Brain microvascular endothelial cell (primary cell): ENCODE measurements at regions not wholly inside any gene's neighbourhood (a gene's known extent, or its start where the extent isn't known, plus 50 kb on each side); places are given as distances from the start of the nearest gene placed in this dataset.
"Not testable (repeated sequence)": the region's sequence is repeated elsewhere in the genome, so short reads cannot be mapped to it uniquely, and the experiment has no call there.

Experiments
- DNase-seq: peaks from one replicate; pipeline ENCODE4 v3.0.0-alpha.2; 2020
- H3K27ac ChIP-seq: fragments of 250-450 bp; sonication (Bioruptor Pico); 2 replicates; pipeline ENCODE4 v1.5.1; 2020; ENCODE audit warnings: mild to moderate bottlenecking, moderate library complexity
- H3K27me3 ChIP-seq: fragments of 250-450 bp; sonication (Bioruptor Pico); replicated peaks from 2 replicates; pipeline ENCODE4 v1.5.1; 2020; ENCODE audit warnings: mild to moderate bottlenecking
- H3K36me3 ChIP-seq: fragments of 250-450 bp; sonication (Bioruptor Pico); replicated peaks from 2 replicates; pipeline ENCODE4 v1.5.1; 2020; ENCODE audit warnings: mild to moderate bottlenecking
- H3K4me3 ChIP-seq: 2 replicates; pipeline ENCODE4 v1.5.1; 2011; ENCODE audit warnings: low read depth, mild to moderate bottlenecking, control low read depth, low read length, moderate library complexity
- in situ Hi-C: cut with HindIII; loops from 2 replicates; pipeline ENCODE4 v1.10.0; 2017; ENCODE audit warnings: low sequenced_read_pairs, low pct_ligation_motif_present
- TF ChIP-seq, protein P1 (sequence below): IDR thresholded peaks from 2 replicates; pipeline ENCODE4 v1.5.1; 2011; ENCODE audit warnings: low read depth, mild to moderate bottlenecking, moderate library complexity, low read length, control low read depth, inconsistent platforms; ENCODE audit errors: missing control alignments

DNA sequence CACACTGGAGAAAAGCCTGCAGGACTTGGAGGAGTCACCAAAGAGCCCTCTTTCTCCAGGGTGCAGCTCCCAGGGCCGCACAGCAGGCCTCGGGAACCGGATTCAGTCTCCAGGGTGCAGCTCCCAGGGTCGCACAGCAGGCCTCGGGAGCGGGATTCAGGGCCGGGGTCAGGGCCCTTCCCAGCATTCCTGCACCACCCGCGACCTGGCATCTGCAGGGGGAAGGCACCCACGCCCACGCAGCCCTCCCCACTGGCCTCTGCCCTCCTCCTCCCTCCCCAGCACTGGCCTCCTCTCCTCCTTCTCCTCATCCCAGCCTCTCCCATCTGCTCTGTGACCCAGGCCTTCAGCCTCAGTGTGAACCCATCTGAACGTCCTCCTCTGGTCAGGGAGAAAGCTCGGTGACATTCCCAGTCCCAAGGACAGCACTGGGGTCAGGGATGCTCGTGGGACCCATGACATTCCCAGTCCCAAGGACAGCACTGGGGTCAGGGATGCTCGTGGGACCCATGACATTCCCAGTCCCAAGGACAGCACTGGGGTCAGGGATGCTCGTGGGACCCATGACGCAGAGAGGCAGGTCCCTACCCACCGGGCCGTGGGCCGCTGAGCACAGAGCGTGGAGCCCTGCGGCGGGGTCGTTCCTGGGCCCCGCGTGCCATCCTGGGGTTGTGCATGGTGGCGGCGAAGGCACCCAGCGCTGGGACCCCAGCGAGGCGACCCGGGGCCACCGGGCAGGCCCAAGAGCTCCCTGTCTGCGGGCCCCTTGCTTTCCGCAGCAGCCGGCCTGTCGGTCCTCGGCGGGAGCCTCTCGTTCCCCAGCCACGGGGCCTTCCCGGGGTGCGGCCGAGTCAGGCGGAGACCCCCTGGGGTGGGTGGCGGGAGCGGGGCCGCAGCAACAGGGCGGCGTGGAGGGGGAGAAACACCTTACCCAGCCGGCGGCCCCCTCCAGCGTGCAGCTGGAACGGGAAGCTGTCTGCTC is 550.2 kb upstream of the SALL3 start:
- Histone ChIP-seq H3K27me3 (no peaks in the 10 kb centered on the region), H3K4me3 (no peak overlapping the region), H3K27ac (no peak overlapping the region), H3K36me3 (no peaks in the 10 kb centered on the region)
- DNase-seq, result no peak
- in situ Hi-C loops, result no loop called here
- TF ChIP-seq, protein P1, sequence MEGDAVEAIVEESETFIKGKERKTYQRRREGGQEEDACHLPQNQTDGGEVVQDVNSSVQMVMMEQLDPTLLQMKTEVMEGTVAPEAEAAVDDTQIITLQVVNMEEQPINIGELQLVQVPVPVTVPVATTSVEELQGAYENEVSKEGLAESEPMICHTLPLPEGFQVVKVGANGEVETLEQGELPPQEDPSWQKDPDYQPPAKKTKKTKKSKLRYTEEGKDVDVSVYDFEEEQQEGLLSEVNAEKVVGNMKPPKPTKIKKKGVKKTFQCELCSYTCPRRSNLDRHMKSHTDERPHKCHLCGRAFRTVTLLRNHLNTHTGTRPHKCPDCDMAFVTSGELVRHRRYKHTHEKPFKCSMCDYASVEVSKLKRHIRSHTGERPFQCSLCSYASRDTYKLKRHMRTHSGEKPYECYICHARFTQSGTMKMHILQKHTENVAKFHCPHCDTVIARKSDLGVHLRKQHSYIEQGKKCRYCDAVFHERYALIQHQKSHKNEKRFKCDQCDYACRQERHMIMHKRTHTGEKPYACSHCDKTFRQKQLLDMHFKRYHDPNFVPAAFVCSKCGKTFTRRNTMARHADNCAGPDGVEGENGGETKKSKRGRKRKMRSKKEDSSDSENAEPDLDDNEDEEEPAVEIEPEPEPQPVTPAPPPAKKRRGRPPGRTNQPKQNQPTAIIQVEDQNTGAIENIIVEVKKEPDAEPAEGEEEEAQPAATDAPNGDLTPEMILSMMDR, result no peak

DNA sequence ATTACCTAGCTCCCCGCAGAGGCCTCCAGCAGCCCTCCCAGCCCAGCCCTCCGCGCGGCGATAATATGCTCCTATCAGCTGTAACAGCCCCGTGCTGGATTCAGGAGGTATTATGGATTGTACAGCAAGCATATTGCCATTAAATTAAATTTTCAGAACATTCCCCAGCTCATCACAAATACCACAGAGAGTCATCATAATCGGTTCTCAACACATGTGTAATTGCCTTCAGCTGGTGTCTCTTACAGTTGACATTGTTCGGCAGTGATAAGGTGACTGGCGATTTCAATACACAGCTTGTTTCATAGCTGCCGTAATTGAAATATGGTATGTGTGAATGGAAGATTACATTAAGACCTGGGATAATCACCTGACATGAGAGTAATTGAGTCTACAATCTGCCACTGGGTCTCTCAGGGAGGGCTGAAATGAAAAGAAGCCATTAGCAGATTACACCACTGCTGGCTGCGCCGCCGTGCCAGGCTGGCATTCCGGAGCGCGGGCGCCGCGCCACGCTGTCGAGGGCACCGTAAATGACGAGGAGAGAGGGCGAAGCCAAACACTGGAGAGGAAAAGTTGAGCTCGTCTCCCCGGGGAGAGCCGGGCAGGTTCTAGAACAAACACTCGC is 549.4 kb upstream of the SALL3 start:
- TF ChIP-seq, protein P1, result no peak
- Histone ChIP-seq H3K27ac (no peak overlapping the region), H3K36me3 (no peaks in the 10 kb centered on the region), H3K27me3 (no peaks in the 10 kb centered on the region), H3K4me3 (no peak overlapping the region)
- in situ Hi-C loops, result no loop called here
- DNase-seq, result no peak

DNA sequence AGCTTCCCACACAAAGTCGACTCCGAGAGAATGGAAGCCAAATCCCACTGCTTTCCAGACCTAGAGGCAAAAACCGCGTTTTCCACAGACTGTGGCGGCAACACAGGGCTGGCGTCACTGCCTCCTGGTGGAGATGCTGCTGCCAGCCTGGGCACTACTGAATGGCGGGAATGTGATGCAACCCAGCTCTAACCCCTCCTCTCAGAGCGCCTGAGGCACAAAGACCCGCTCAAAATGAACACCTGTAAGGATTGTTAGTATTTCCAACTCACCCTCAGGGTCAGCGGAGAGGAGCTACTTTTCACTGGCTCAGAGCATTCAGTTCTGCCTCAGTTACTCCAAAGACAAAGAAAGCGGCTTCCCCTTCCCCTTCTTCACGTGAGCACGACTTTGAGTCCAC is 548.0 kb upstream of the SALL3 start:
- TF ChIP-seq, protein P1, result no peak
- no peaks in the 10 kb centered on the region for H3K36me3 ChIP-seq
- no peak overlapping the region for H3K4me3 ChIP-seq
- no peaks in the 10 kb centered on the region for H3K27me3 ChIP-seq
- no peak for DNase-seq
- no peak overlapping the region for H3K27ac ChIP-seq
- in situ Hi-C loops, result no loop called here

GRCh38 chr18:78433562-78433961 is 546.1 kb upstream of the SALL3 start:
- Histone ChIP-seq H3K36me3 (no peaks in the 10 kb centered on the region), H3K4me3 (no peak overlapping the region), H3K27me3 (no peaks in the 10 kb centered on the region), H3K27ac (no peak overlapping the region)
- TF ChIP-seq, protein P1, result no peak
- in situ Hi-C loops, result no loop called here
- DNase-seq, result no peak

DNA sequence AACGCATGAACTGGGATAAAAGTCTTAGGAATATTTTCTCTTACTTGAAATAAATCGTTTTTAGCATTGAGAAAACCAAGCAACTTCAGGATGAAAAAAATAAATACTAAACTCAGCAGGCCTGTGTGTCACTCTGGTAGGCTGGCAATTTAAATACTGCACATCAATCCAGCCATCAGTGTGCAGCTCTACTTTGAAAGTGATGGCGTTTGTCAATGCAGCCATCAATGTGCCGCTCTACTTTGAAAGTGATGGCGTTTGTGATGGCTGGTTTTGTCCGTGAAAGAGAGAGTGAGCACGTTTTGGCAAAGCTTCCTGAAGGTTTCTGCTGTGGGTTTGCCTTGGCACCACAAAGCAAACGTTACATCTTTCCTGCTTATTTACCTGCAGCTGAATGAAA is 543.5 kb upstream of the SALL3 start:
- Histone ChIP-seq H3K4me3 (no peak overlapping the region), H3K27me3 (no peaks in the 10 kb centered on the region), H3K27ac (no peak overlapping the region), H3K36me3 (no peaks in the 10 kb centered on the region)
- TF ChIP-seq, protein P1, result no peak
- in situ Hi-C loops, result no loop called here
- DNase-seq, result no peak

DNA sequence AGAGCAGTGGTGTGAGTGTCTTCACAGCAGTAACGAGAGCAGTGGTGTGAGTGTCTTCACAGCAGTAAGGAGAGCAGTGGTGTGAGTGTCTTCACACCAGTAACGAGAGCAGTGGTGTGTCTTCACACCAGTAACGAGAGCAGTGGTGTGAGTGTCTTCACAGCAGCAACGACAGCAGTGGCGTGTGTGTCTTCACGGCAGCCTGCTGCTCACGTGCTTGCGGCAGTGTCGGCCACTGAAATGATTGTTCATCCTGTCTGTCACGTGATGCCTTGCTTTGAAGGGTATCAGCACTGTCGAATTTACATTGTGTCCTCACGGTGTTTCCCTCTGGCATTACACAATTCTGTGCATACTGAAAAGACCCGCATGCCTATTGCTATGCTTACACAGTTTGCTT is 541.4 kb upstream of the SALL3 start:
- DNase-seq, in situ Hi-C loops, H3K27me3 ChIP-seq, H3K36me3 ChIP-seq, H3K4me3 ChIP-seq, H3K27ac ChIP-seq: not testable (repeated sequence)
